Progenitor cell of endocrine pancreas (in vitro differentiated cells): ENCODE measurements at regions not wholly inside any gene's neighbourhood (a gene's known extent, or its start where the extent isn't known, plus 50 kb on each side); places are given as distances from the start of the nearest gene placed in this dataset.

Experiments
- DNase-seq: peaks from one replicate; pipeline ENCODE4 v3.0.0; 2021; ENCODE audit warnings: low spot score; ENCODE audit not compliant: unreplicated experiment
- H3K27ac Mint-ChIP-seq: 2 replicates; pipeline ENCODE4 v1.8.0; 2021; ENCODE audit warnings: mild to moderate bottlenecking, moderate library complexity, mixed read lengths
- H3K27me3 Mint-ChIP-seq: 2 replicates; pipeline ENCODE4 v1.8.0; 2021; ENCODE audit warnings: mixed read lengths
- H3K36me3 Mint-ChIP-seq: 2 replicates; pipeline ENCODE4 v1.8.0; 2022; ENCODE audit warnings: mixed read lengths; ENCODE audit not compliant: insufficient read depth
- H3K4me1 Mint-ChIP-seq: 2 replicates; pipeline ENCODE4 v1.8.0; 2021; ENCODE audit warnings: low read depth, mixed read lengths
- H3K4me3 Mint-ChIP-seq: 2 replicates; pipeline ENCODE4 v1.8.0; 2021; ENCODE audit warnings: low read depth, mild to moderate bottlenecking, moderate library complexity, mixed read lengths
- H3K9me3 Mint-ChIP-seq: 2 replicates; pipeline ENCODE4 v1.8.0; 2021; ENCODE audit warnings: low read depth, mixed read lengths
- TF ChIP-seq, protein P1 (sequence below): fragments of 200-600 bp; sonication (generic); IDR thresholded peaks from one replicate; pipeline ENCODE4 v1.5.0; 2021; ENCODE audit warnings: antibody characterized with exemption, mild to moderate bottlenecking; ENCODE audit not compliant: unreplicated experiment

- H3K4me3 Mint-ChIP-seq = no peak overlapping the region
- no peaks in the 10 kb centered on the region for H3K9me3 Mint-ChIP-seq
- H3K4me1 Mint-ChIP-seq = peaks cover 38% of the 10 kb centered on the region
- no peaks in the 10 kb centered on the region for H3K36me3 Mint-ChIP-seq
- TF ChIP-seq, protein P1, sequence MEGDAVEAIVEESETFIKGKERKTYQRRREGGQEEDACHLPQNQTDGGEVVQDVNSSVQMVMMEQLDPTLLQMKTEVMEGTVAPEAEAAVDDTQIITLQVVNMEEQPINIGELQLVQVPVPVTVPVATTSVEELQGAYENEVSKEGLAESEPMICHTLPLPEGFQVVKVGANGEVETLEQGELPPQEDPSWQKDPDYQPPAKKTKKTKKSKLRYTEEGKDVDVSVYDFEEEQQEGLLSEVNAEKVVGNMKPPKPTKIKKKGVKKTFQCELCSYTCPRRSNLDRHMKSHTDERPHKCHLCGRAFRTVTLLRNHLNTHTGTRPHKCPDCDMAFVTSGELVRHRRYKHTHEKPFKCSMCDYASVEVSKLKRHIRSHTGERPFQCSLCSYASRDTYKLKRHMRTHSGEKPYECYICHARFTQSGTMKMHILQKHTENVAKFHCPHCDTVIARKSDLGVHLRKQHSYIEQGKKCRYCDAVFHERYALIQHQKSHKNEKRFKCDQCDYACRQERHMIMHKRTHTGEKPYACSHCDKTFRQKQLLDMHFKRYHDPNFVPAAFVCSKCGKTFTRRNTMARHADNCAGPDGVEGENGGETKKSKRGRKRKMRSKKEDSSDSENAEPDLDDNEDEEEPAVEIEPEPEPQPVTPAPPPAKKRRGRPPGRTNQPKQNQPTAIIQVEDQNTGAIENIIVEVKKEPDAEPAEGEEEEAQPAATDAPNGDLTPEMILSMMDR = no peak
- no peak for DNase-seq
- H3K27ac Mint-ChIP-seq = peak overlapping the region; percentile 87
- H3K27me3 Mint-ChIP-seq = no peaks in the 10 kb centered on the region
These were observed 75.1 kb downstream of the RHOU start for GRCh38 chr1:228810395-228810758.

DNA sequence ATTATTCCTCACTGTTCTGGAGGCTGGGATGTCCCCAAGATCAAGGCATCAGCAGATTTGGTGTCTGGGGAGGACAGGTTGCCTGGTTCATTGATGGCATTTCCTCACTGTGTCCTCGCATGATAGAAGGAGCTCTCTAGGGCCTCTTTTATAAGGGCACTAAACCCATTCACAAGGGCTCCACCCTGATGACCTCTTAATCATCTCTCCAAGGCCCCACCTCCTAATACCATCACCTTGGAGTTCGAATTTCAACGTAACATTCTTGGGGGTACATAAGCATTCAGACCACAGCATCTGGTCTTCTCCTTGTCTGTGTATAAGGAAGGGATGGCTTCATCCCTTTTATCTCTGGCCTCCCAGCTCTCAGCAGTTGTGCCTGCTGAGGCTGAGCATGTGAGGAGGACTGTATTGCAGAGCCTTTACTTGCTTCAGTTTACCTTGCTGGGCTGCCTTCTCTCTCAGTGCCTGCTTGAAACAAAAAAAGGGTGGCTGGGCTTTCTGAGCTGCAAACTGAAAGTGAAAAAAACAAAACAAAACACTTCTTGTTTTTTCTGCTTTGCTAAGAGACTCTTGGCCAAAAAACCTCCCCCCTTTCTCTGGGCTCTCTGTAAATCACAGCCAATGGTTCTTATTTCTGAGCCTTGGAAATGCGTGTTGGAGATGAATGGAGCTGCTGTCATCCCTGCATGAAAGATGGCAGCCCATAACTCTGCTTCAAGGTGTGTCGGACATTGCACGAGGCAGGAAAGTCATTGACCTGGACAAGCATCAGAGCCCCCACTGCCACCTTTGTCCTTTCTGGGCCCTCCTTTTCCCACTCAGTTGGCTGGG, 75.8 kb downstream of the RHOU start:
- H3K4me3 Mint-ChIP-seq = no peak overlapping the region
- no peaks in the 10 kb centered on the region for H3K27me3 Mint-ChIP-seq
- H3K4me1 Mint-ChIP-seq = peaks cover 38% of the 10 kb centered on the region
- H3K27ac Mint-ChIP-seq = peak overlapping the region; percentile 59
- no peaks in the 10 kb centered on the region for H3K9me3 Mint-ChIP-seq
- H3K36me3 Mint-ChIP-seq = no peaks in the 10 kb centered on the region
- no peak for DNase-seq
- TF ChIP-seq, protein P1 = no peak

GRCh38 chr1:228811712-228812305, 76.5 kb downstream of the RHOU start:
- TF ChIP-seq, protein P1 = no peak
- Mint-ChIP-seq H3K4me3 (no peak overlapping the region), H3K27ac (peak overlapping the region; percentile 11), H3K27me3 (no peaks in the 10 kb centered on the region), H3K4me1 (peaks cover 38% of the 10 kb centered on the region), H3K36me3 (no peaks in the 10 kb centered on the region), H3K9me3 (no peaks in the 10 kb centered on the region)
- DNase-seq = no peak

DNA sequence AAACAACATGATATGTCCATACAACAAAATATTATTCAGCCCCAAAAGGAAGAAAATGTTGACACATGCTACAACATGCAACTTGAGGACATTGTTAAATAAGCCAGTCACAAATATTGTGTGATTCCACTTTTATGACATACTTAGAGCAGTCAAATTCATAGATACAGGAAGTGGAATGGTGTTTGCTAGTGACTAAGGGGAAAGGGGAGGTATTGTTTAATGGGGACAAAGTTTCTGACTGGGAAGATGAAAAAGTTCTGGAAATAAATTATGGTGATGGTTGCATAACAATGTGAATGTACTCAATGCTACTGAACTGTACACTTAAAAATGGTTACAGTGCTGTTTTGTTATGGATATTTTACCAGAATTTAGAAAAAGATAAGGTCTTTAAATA, 77.7 kb downstream of the RHOU start:
- TF ChIP-seq, protein P1 = no peak
- Mint-ChIP-seq H3K36me3 (no peaks in the 10 kb centered on the region), H3K4me1 (peaks cover 33% of the 10 kb centered on the region), H3K27me3 (no peaks in the 10 kb centered on the region), H3K9me3 (no peaks in the 10 kb centered on the region), H3K27ac (no peak overlapping the region), H3K4me3 (no peak overlapping the region)
- DNase-seq = no peak

- no peaks in the 10 kb centered on the region for H3K27me3 Mint-ChIP-seq
- H3K4me3 Mint-ChIP-seq = no peak overlapping the region
- no peak overlapping the region for H3K27ac Mint-ChIP-seq
- TF ChIP-seq, protein P1 = no peak
- peaks cover 24% of the 10 kb centered on the region for H3K4me1 Mint-ChIP-seq
- DNase-seq = no peak
- H3K36me3 Mint-ChIP-seq = no peaks in the 10 kb centered on the region
- H3K9me3 Mint-ChIP-seq = no peaks in the 10 kb centered on the region
These were observed 78.9 kb downstream of the RHOU start for GRCh38 chr1:228814176-228814575.
